DND-41 (cell line): ENCODE measurements at regions not wholly inside any gene's neighbourhood (a gene's known extent, or its start where the extent isn't known, plus 50 kb on each side); places are given as distances from the start of the nearest gene placed in this dataset.

ENCODE experiments used
- CTCF ChIP-seq: IDR thresholded peaks from 2 replicates; pipeline ENCODE4 v1.5.1; 2012; ENCODE audit warnings: borderline replicate concordance, low read length, moderate library complexity, mild to moderate bottlenecking; ENCODE audit not compliant: poor library complexity, severe bottlenecking; ENCODE audit errors: extremely low read depth
- EZH2 ChIP-seq: IDR thresholded peaks from 3 replicates; pipeline ENCODE4 v1.6.1; 2012; ENCODE audit warnings: borderline replicate concordance, low read depth, mild to moderate bottlenecking, moderate library complexity, low read length, inconsistent platforms; ENCODE audit not compliant: severe bottlenecking

GRCh38 chr5:117740268-117740667 lies 1165.6 kb upstream of the SEMA6A start:
- TF ChIP-seq CTCF (no peak), EZH2 (no peak)
